ENCODE measurements at regions not wholly inside any gene's neighbourhood (a gene's known extent, or its start where the extent isn't known, plus 50 kb on each side); places are given as distances from the start of the nearest gene placed in this dataset.
A peak's percentile ranks its signal among the peaks of the same experiment; 100 is the strongest.

DNA sequence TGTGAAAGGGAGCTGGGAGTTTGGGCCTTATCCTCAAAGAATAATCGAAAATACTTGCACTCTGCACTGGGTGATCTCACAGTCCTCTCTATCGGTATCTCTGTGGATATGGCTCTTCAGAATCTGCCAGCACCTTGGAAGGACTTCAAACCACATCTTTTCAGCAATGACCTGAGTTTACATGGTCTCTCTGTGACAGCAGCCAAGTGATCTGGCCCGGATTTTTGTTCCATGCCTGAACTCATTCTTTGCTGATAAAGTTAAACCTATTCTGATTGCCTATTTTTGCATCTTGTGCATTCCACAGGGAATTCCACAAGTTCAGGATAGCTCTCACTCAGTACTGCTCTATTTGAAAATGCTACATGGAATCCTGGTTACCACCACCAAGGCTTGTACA is 98.9 kb downstream of the HDGFL1 start:
- CTCF ChIA-PET: no interaction called here
- Histone ChIP-seq H3K56ac (ENCODE audit: extremely low read depth, insufficient read depth, low read length) (no peak overlapping the region), H3K18ac (ENCODE audit: low read depth, low read length) (no peak overlapping the region), H3K23ac (ENCODE audit: low read depth, low read length) (no peak overlapping the region), H4K91ac (ENCODE audit: insufficient read depth, low read depth, low read length) (no peak overlapping the region), H3K36me3 (ENCODE audit: control insufficient read depth, insufficient read depth, low read length) (no peaks in the 10 kb centered on the region), H3K9ac (ENCODE audit: low read depth, low read length) (no peak overlapping the region), H3K4me1 (ENCODE audit: control insufficient read depth, insufficient read depth, low read length) (peaks cover 2% of the 10 kb centered on the region), H3K27me3 (ENCODE audit: control insufficient read depth, insufficient read depth, low read length) (no peaks in the 10 kb centered on the region), H4K5ac (ENCODE audit: low read depth, low read length) (no peak overlapping the region), H4K8ac (ENCODE audit: low read depth in 2 of 2, low read length in 2 of 2) (no peak overlapping the region), H2AK5ac (ENCODE audit: low read depth, low read length) (no peak overlapping the region), H3K27ac (ENCODE audit: insufficient read depth, low read length) (no peak overlapping the region), H3K14ac (replicated peaks; ENCODE audit: low read depth, low read length) (no peak overlapping the region), H3K9me1 (ENCODE audit: insufficient read depth, low read length) (0 out of 2 replicates have a peak, but pooled peaks cover 2% of the 10 kb centered on the region), H4K20me1 (ENCODE audit: insufficient read depth, low read length) (no peaks in the 10 kb centered on the region), H3K4me2 (ENCODE audit: low read depth, low read length) (0 out of 2 replicates have a peak overlapping the region, but pooled peaks have one; percentile 2), H2BK20ac (ENCODE audit: low read depth, low read length) (no peak overlapping the region), H3K4me3 (ENCODE audit: insufficient read depth, low read depth, low read length) (no peak overlapping the region), H3K9me3 (ENCODE audit: control insufficient read depth, insufficient read depth, low read length) (no peaks in the 10 kb centered on the region), H2BK120ac (ENCODE audit: low read depth, low read length) (no peak overlapping the region), H2BK5ac (ENCODE audit: low read depth, low read length, poor library complexity, severe bottlenecking) (no peak overlapping the region), H3K79me1 (ENCODE audit: low read depth in 1 of 2, low read length in 2 of 2) (no peaks in the 10 kb centered on the region), H2BK15ac (ENCODE audit: low read depth, low read length) (no peak overlapping the region), H2AK9ac (replicated peaks; ENCODE audit: low read depth, low read length, poor library complexity) (no peak overlapping the region), H2AFZ (replicated peaks; ENCODE audit: low read length, poor library complexity) (no peak overlapping the region), H3K4ac (ENCODE audit: low read depth, low read length) (no peak overlapping the region)
- TF ChIP-seq RAD21 (IDR thresholded peaks at IDR 0.05; ENCODE audit: low read length) (no peak), POLR2A (IDR thresholded peaks at IDR 0.05; ENCODE audit: low read depth, low read length) (no peak), SMC3 (IDR thresholded peaks at IDR 0.05; ENCODE audit: low read depth, low read length) (no peak), MAFK (IDR thresholded peaks at IDR 0.05; ENCODE audit: low read depth, low read length) (no peak), RCOR1 (IDR thresholded peaks at IDR 0.05; ENCODE audit: insufficient replicate concordance, low read length) (no peak), NFE2L2 (IDR thresholded peaks at IDR 0.05; ENCODE audit: low read depth, low read length) (no peak), MXI1 (IDR thresholded peaks at IDR 0.05; ENCODE audit: borderline replicate concordance, low read depth, low read length) (no peak)
- TF ChIP-seq, protein P1, sequence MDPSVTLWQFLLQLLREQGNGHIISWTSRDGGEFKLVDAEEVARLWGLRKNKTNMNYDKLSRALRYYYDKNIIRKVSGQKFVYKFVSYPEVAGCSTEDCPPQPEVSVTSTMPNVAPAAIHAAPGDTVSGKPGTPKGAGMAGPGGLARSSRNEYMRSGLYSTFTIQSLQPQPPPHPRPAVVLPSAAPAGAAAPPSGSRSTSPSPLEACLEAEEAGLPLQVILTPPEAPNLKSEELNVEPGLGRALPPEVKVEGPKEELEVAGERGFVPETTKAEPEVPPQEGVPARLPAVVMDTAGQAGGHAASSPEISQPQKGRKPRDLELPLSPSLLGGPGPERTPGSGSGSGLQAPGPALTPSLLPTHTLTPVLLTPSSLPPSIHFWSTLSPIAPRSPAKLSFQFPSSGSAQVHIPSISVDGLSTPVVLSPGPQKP (IDR thresholded peaks at IDR 0.05; ENCODE audit: borderline replicate concordance, low read depth, low read length): no peak
- TF ChIP-seq, protein P2, sequence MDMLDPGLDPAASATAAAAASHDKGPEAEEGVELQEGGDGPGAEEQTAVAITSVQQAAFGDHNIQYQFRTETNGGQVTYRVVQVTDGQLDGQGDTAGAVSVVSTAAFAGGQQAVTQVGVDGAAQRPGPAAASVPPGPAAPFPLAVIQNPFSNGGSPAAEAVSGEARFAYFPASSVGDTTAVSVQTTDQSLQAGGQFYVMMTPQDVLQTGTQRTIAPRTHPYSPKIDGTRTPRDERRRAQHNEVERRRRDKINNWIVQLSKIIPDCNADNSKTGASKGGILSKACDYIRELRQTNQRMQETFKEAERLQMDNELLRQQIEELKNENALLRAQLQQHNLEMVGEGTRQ (IDR thresholded peaks at IDR 0.05; ENCODE audit: low read depth, low read length): no peak
- TF ChIP-seq, protein P3, sequence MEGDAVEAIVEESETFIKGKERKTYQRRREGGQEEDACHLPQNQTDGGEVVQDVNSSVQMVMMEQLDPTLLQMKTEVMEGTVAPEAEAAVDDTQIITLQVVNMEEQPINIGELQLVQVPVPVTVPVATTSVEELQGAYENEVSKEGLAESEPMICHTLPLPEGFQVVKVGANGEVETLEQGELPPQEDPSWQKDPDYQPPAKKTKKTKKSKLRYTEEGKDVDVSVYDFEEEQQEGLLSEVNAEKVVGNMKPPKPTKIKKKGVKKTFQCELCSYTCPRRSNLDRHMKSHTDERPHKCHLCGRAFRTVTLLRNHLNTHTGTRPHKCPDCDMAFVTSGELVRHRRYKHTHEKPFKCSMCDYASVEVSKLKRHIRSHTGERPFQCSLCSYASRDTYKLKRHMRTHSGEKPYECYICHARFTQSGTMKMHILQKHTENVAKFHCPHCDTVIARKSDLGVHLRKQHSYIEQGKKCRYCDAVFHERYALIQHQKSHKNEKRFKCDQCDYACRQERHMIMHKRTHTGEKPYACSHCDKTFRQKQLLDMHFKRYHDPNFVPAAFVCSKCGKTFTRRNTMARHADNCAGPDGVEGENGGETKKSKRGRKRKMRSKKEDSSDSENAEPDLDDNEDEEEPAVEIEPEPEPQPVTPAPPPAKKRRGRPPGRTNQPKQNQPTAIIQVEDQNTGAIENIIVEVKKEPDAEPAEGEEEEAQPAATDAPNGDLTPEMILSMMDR (conservative IDR thresholded peaks at IDR 0.05; ENCODE audit: low read depth, low read length): no peak
- DNase-seq (peak; percentile 60), ATAC-seq (ENCODE audit: low read depth) (peak; percentile 75)
- no TSS peak for BruUV-seq (replicated peaks)
- dilution Hi-C loops (cut with HindIII; ENCODE audit: low sequenced_read_pairs, unreplicated experiment): no loop called here
- POLR2A ChIA-PET (ENCODE audit: unreplicated experiment): no interaction called here
- intact Hi-C loops (cut with micrococcal nuclease): no loop called here
- in situ Hi-C loops (cut with MboI; ENCODE audit: low sequenced_read_pairs): no loop called here
- WGBS, 2 experiments (ENCODE audit: extremely low coverage in 2 of 2, insufficient read length in 1 of 2): 14% methylated on average over 1 of the region's 3 CpGs; no CpG with 5 or more reads in 1 of the 2 experiments
